ENCODE measurements at regions not wholly inside any gene's neighbourhood (a gene's known extent, or its start where the extent isn't known, plus 50 kb on each side); places are given as distances from the start of the nearest gene placed in this dataset.

DNA sequence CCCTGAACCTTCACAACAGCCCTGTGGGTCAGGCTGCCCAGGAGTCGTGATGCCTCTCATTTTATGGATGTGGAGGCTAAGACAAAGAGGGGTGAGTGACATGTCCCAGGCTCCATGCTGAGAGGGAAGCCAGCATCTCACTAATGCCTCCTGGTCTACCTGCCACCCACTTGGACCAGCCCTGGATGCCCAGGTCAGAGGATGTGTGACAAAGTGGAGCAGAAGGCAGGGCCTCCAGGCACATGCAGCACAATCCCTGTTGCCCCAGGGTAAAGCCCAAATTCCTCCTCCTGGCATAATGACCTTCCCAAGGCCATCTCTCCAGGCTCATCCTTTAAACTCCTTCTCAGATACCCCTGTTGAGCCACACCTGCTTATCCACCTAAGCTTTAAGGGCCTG lies 51.4 kb upstream of the XPA start:
- H3K9me1 ChIP-seq (ENCODE audit: insufficient read depth, low read length): no peaks in the 10 kb centered on the region
- H3K56ac ChIP-seq (ENCODE audit: extremely low read depth, insufficient read depth, low read length): no peak overlapping the region
- H4K20me1 ChIP-seq (ENCODE audit: insufficient read depth, low read length): no peaks in the 10 kb centered on the region
- H2BK20ac ChIP-seq (ENCODE audit: low read depth, low read length): no peak overlapping the region
- H3K23ac ChIP-seq (ENCODE audit: low read depth, low read length): no peak overlapping the region
- H2AK5ac ChIP-seq (ENCODE audit: low read depth, low read length): no peak overlapping the region
- H3K9ac ChIP-seq (ENCODE audit: low read depth, low read length): no peak overlapping the region
- H3K4me2 ChIP-seq (ENCODE audit: low read depth, low read length): no peak overlapping the region
- DNase-seq (no peak), ATAC-seq (ENCODE audit: low read depth) (no peak)
- no peak overlapping the region for H4K8ac ChIP-seq (ENCODE audit: low read depth in 2 of 2, low read length in 2 of 2)
- no TSS peak for BruUV-seq (replicated peaks)
- intact Hi-C loops (cut with micrococcal nuclease): no loop called here
- H2AFZ ChIP-seq (replicated peaks; ENCODE audit: low read length, poor library complexity): no peak overlapping the region
- H4K5ac ChIP-seq (ENCODE audit: low read depth, low read length): no peak overlapping the region
- CTCF ChIA-PET: no interaction called here
- H3K4ac ChIP-seq (ENCODE audit: low read depth, low read length): no peak overlapping the region
- TF ChIP-seq NFE2L2 (IDR thresholded peaks at IDR 0.05; ENCODE audit: low read depth, low read length) (no peak), RFX5 (IDR thresholded peaks at IDR 0.05; ENCODE audit: low read depth, low read length) (no peak), CTCF (conservative IDR thresholded peaks at IDR 0.05; ENCODE audit: low read depth, low read length) (no peak), RAD21 (IDR thresholded peaks at IDR 0.05; ENCODE audit: low read length) (no peak), FOS (IDR thresholded peaks at IDR 0.05; ENCODE audit: low read depth, low read length) (no peak), MAZ (IDR thresholded peaks at IDR 0.05; ENCODE audit: borderline replicate concordance, low read depth, low read length) (no peak), BHLHE40 (IDR thresholded peaks at IDR 0.05; ENCODE audit: low read depth, low read length) (no peak), SMC3 (IDR thresholded peaks at IDR 0.05; ENCODE audit: low read depth, low read length) (no peak), RCOR1 (IDR thresholded peaks at IDR 0.05; ENCODE audit: insufficient replicate concordance, low read length) (no peak), MXI1 (IDR thresholded peaks at IDR 0.05; ENCODE audit: borderline replicate concordance, low read depth, low read length) (no peak), POLR2A (IDR thresholded peaks at IDR 0.05; ENCODE audit: low read depth, low read length) (no peak)
- TF ChIP-seq, protein P1, sequence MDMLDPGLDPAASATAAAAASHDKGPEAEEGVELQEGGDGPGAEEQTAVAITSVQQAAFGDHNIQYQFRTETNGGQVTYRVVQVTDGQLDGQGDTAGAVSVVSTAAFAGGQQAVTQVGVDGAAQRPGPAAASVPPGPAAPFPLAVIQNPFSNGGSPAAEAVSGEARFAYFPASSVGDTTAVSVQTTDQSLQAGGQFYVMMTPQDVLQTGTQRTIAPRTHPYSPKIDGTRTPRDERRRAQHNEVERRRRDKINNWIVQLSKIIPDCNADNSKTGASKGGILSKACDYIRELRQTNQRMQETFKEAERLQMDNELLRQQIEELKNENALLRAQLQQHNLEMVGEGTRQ (IDR thresholded peaks at IDR 0.05; ENCODE audit: low read depth, low read length): no peak
- in situ Hi-C loops (cut with MboI; ENCODE audit: low sequenced_read_pairs): no loop called here
- no peaks in the 10 kb centered on the region for H3K4me1 ChIP-seq (ENCODE audit: control insufficient read depth, insufficient read depth, low read length)
- H3K9me3 ChIP-seq (ENCODE audit: control insufficient read depth, insufficient read depth, low read length): no peaks in the 10 kb centered on the region
- no peak overlapping the region for H3K27ac ChIP-seq (ENCODE audit: insufficient read depth, low read length)
- H4K91ac ChIP-seq (ENCODE audit: insufficient read depth, low read depth, low read length): no peak overlapping the region
- no peak overlapping the region for H2AK9ac ChIP-seq (replicated peaks; ENCODE audit: low read depth, low read length, poor library complexity)
- H2BK5ac ChIP-seq (ENCODE audit: low read depth, low read length, poor library complexity, severe bottlenecking): no peak overlapping the region
- POLR2A ChIA-PET (ENCODE audit: unreplicated experiment): no interaction called here
- no peaks in the 10 kb centered on the region for H3K36me3 ChIP-seq (ENCODE audit: control insufficient read depth, insufficient read depth, low read length)
- no peak overlapping the region for H2BK120ac ChIP-seq (ENCODE audit: low read depth, low read length)
- no CpG with 5 or more reads among the region's 1 CpG for WGBS, 2 experiments (ENCODE audit: extremely low coverage in 2 of 2, insufficient read length in 1 of 2)
- no peak overlapping the region for H2BK15ac ChIP-seq (ENCODE audit: low read depth, low read length)
- H3K4me3 ChIP-seq (ENCODE audit: insufficient read depth, low read depth, low read length): no peak overlapping the region
- dilution Hi-C loops (cut with HindIII; ENCODE audit: low sequenced_read_pairs, unreplicated experiment): no loop called here
- no peak overlapping the region for H3K14ac ChIP-seq (replicated peaks; ENCODE audit: low read depth, low read length)
- H3K79me1 ChIP-seq (ENCODE audit: low read depth in 1 of 2, low read length in 2 of 2): no peaks in the 10 kb centered on the region
- H3K18ac ChIP-seq (ENCODE audit: low read depth, low read length): no peak overlapping the region
- H3K27me3 ChIP-seq (ENCODE audit: control insufficient read depth, insufficient read depth, low read length): peaks cover 54% of the 10 kb centered on the region
